ENCODE measurements at regions not wholly inside any gene's neighbourhood (a gene's known extent, or its start where the extent isn't known, plus 50 kb on each side); places are given as distances from the start of the nearest gene placed in this dataset.

DNA sequence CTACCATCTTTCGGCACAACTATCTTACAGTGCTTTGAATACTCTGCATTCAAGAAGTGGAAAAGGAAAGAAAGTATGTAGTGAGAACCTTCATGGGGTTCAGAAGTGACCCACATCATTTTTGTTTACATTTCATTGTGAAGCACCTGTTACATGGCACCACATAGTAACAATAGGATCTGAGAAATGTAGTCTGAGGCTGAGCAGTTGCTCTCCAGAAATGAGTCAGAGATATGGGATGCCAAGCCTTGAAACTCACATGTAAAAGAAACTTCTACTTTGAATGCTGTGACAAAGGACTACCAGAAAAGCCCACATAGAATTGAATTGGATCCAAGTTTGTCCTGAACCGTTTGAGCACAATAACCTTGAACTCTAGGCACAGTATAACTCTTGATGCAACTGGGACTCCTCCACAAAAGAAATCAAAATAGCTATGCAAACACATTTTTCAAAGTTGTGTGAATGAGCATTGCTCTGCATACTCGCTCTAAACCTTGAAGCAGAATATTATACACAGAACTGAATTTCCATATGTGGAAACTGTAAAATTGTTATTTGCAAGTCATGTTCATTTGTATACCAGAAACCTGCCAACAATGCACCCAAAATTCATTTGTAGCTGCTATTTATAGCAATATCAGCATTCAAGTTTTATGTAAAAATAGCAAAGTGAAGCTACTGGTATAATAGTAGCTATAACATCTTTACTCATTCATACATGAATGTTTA lies 400.9 kb upstream of the POU3F2 start:
- no peak overlapping the region for H3K4me3 ChIP-seq (ENCODE audit: low read depth, low read length)

GRCh38 chr6:98443633-98444032 lies 390.7 kb upstream of the POU3F2 start:
- no peak overlapping the region for H3K4me3 ChIP-seq (ENCODE audit: low read depth, low read length)
- TF ChIP-seq CTCF (IDR thresholded peaks at IDR 0.05; ENCODE audit: low read depth, low read length) = no peak

More for the DNA sequence above, 400.9 kb upstream of the POU3F2 start:
- no peak for TF ChIP-seq CTCF (IDR thresholded peaks at IDR 0.05; ENCODE audit: low read depth, low read length)

GRCh38 chr6:98452685-98453084 lies 381.7 kb upstream of the POU3F2 start:
- no peak for TF ChIP-seq CTCF (IDR thresholded peaks at IDR 0.05; ENCODE audit: low read depth, low read length)
- H3K4me3 ChIP-seq (ENCODE audit: low read depth, low read length) = no peak overlapping the region

GRCh38 chr6:98454809-98455322 lies 379.5 kb upstream of the POU3F2 start:
- no peak overlapping the region for H3K4me3 ChIP-seq (ENCODE audit: low read depth, low read length)
- TF ChIP-seq CTCF (IDR thresholded peaks at IDR 0.05; ENCODE audit: low read depth, low read length) = no peak

DNA sequence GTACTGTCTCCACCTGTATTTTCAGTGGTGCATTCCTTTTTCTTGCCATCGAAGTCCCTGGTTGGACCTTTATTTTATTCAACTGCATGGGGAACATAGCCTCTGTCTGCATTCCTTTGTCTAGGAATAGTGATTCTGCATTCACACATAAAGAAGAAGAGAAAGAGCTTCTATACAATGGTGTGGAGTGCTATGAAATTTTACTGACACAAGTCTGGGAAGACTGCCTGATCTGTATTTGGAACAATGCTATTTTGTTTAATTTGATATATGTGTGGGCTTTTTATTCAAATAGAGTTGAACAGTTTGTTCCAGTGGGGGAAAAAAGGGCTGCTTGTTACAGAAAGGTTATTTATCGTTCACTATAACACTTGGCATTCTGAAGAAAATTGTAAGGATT lies 375.7 kb upstream of the POU3F2 start:
- no peak for TF ChIP-seq CTCF (IDR thresholded peaks at IDR 0.05; ENCODE audit: low read depth, low read length)
- no peak overlapping the region for H3K4me3 ChIP-seq (ENCODE audit: low read depth, low read length)

DNA sequence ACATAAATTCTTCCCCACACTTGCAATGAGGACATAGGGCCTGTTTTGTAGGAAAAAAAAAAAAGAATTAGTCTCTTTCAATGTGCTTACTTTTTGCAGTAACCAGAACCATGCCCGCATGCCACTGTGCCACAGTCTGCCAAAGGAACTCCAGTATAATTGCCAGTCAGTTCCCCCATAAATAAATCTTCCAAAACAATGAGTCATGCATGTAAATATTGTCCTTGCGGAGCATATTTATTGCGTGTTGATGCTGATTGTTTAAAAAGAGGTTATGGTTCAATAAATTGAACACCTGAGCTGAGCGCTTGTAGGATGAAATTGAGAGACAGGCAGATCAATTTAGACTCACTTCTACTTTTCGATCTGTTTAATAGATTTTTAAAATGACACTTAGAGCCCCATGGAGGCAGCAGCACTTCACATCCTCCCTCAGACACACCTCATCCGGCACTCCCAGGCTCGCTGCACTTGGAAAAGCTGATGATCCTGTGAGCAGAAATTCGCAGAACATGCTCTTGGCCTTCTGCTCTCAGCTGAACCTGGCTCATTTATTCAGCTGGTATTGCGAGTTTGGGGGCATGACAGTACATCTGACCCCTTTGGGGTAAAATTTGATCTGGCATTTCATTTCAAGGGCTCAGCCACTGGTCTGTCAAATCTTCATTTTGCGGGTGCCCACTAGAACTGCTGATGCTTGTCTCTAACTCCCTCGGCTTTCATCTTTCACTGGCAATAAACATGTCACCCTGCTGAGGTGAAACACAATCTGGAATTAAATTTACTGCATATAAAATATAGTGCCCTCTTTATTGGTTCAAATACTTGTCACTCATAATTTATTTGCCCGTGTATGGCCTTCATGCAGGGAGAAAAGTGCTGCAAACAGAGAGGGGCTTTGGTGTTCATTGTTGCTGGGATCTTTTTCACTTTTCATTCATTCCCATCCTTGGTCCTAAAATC lies 371.1 kb upstream of the POU3F2 start:
- no peak for TF ChIP-seq CTCF (IDR thresholded peaks at IDR 0.05; ENCODE audit: low read depth, low read length)
- H3K4me3 ChIP-seq (ENCODE audit: low read depth, low read length) = no peak overlapping the region

Data from WI38 (cell line).